Hematopoietic multipotent progenitor cell treated with erythropoietin and hydrocortisone succinate and interleukin-3 and kit ligand, for 8 days (in vitro differentiated cells): ENCODE measurements at regions not wholly inside any gene's neighbourhood (a gene's known extent, or its start where the extent isn't known, plus 50 kb on each side); places are given as distances from the start of the nearest gene placed in this dataset.
"Not testable (repeated sequence)": the region's sequence is repeated elsewhere in the genome, so short reads cannot be mapped to it uniquely, and the experiment has no call there.

Experiments
- DNase-seq: peaks from one replicate; pipeline ENCODE4 v3.0.0-alpha.2; 2015

GRCh38 chr10:65611592-65611991 lies 1314.2 kb upstream of the LRRTM3 start:
- DNase-seq = no peak

- DNase-seq = no peak
Observed at GRCh38 chr10:65614956-65615565, 1310.8 kb upstream of the LRRTM3 start.

- no peak for DNase-seq
Observed at GRCh38 chr10:65618126-65618525, 1307.7 kb upstream of the LRRTM3 start.

GRCh38 chr10:65620404-65621048 lies 1305.3 kb upstream of the LRRTM3 start:
- no peak for DNase-seq

- no peak for DNase-seq
Observed at GRCh38 chr10:65622608-65623007, 1303.2 kb upstream of the LRRTM3 start.

GRCh38 chr10:65628493-65629139 lies 1297.2 kb upstream of the LRRTM3 start:
- no peak for DNase-seq

GRCh38 chr10:65660006-65660405 lies 1265.8 kb upstream of the LRRTM3 start:
- DNase-seq = no peak

- DNase-seq = peak; percentile 47
Observed at GRCh38 chr10:65670087-65670486, 1255.7 kb upstream of the LRRTM3 start.

GRCh38 chr10:65670596-65670995 lies 1255.2 kb upstream of the LRRTM3 start:
- DNase-seq = not testable (repeated sequence)

GRCh38 chr10:65675236-65675635 lies 1250.6 kb upstream of the LRRTM3 start:
- DNase-seq = no peak

- no peak for DNase-seq
Observed at GRCh38 chr10:65684896-65685295, 1240.9 kb upstream of the LRRTM3 start.

GRCh38 chr10:65701168-65701776 lies 1224.6 kb upstream of the LRRTM3 start:
- no peak for DNase-seq

GRCh38 chr10:65708057-65708456 lies 1217.8 kb upstream of the LRRTM3 start:
- no peak for DNase-seq

- DNase-seq = no peak
Observed at GRCh38 chr10:65710306-65710705, 1215.5 kb upstream of the LRRTM3 start.

- no peak for DNase-seq
Observed at GRCh38 chr10:65719790-65720189, 1206.0 kb upstream of the LRRTM3 start.

- no peak for DNase-seq
Observed at GRCh38 chr10:65720901-65721300, 1204.9 kb upstream of the LRRTM3 start.

GRCh38 chr10:65723525-65723924 lies 1202.3 kb upstream of the LRRTM3 start:
- no peak for DNase-seq

GRCh38 chr10:65735382-65735781 lies 1190.5 kb upstream of the LRRTM3 start:
- DNase-seq = no peak

GRCh38 chr10:65742906-65743305 lies 1182.9 kb upstream of the LRRTM3 start:
- no peak for DNase-seq

GRCh38 chr10:65751218-65751617 lies 1174.6 kb upstream of the LRRTM3 start:
- DNase-seq = no peak

- no peak for DNase-seq
Observed at GRCh38 chr10:65751896-65752295, 1173.9 kb upstream of the LRRTM3 start.

- DNase-seq = no peak
Observed at GRCh38 chr10:65753532-65753931, 1172.3 kb upstream of the LRRTM3 start.

- DNase-seq = no peak
Observed at GRCh38 chr10:65754112-65754511, 1171.7 kb upstream of the LRRTM3 start.

GRCh38 chr10:65762311-65762710 lies 1163.5 kb upstream of the LRRTM3 start:
- no peak for DNase-seq
